Neural cell (in vitro differentiated cells): ENCODE measurements at regions not wholly inside any gene's neighbourhood (a gene's known extent, or its start where the extent isn't known, plus 50 kb on each side); places are given as distances from the start of the nearest gene placed in this dataset.

Experiments
- H2AFZ ChIP-seq: fragments of 200-600, 300-800 bp; sonication (generic), shearing (Covaris generic); 2 replicates; pipeline ENCODE4 v1.6.0; 2014; ENCODE audit warnings: low read depth, mild to moderate bottlenecking, antibody characterized with exemption, low read length, moderate library complexity
- H3F3A ChIP-seq: fragments of 200-600 bp; shearing (Covaris generic); 2 replicates; pipeline ENCODE4 v1.6.1; 2016; ENCODE audit warnings: mild to moderate bottlenecking, moderate library complexity, mixed read lengths, antibody characterized with exemption, low read length; ENCODE audit not compliant: insufficient read depth, poor library complexity, severe bottlenecking
- H3K27ac ChIP-seq: fragments of 200-600, 300-800 bp; sonication (generic), shearing (Covaris generic); 2 replicates; pipeline ENCODE4 v1.5.1; 2014; ENCODE audit warnings: mild to moderate bottlenecking, low read length, moderate library complexity
- H3K27me3 ChIP-seq: fragments of 300-800, 200-600 bp; sonication (generic), shearing (Covaris generic); 2 replicates; pipeline ENCODE4 v1.6.0; 2014; ENCODE audit warnings: mild to moderate bottlenecking, low read depth, low read length, moderate library complexity; ENCODE audit not compliant: insufficient read depth
- H3K36me3 ChIP-seq: fragments of 300-800, 200-600 bp; sonication (generic), shearing (Covaris generic); 2 replicates; pipeline ENCODE4 v1.5.1; 2014; ENCODE audit warnings: mild to moderate bottlenecking, antibody characterized with exemption, low read length, moderate library complexity; ENCODE audit not compliant: insufficient read depth
- H3K4me2 ChIP-seq: fragments of 300-800, 200-600 bp; sonication (generic), shearing (Covaris generic); 2 replicates; pipeline ENCODE4 v1.6.0; 2014; ENCODE audit warnings: mild to moderate bottlenecking, low read length
- H3K4me3 ChIP-seq: fragments of 300-800, 200-600 bp; sonication (generic), shearing (Covaris generic); 2 replicates; pipeline ENCODE4 v1.5.1; 2014; ENCODE audit warnings: mild to moderate bottlenecking, low read length, moderate library complexity
- H3K79me2 ChIP-seq: fragments of 200-600 bp; shearing (Covaris generic); replicated peaks from 2 replicates; pipeline ENCODE4 v1.6.0; 2014; ENCODE audit warnings: mild to moderate bottlenecking, low read length, moderate library complexity; ENCODE audit not compliant: insufficient read depth
- H3K9ac ChIP-seq: fragments of 300-800, 200-600 bp; sonication (generic), shearing (Covaris generic); 2 replicates; pipeline ENCODE4 v1.6.1; 2016; ENCODE audit warnings: mild to moderate bottlenecking, low read length, mixed read lengths
- H3K9me2 ChIP-seq: fragments of 200-600 bp; shearing (Covaris generic); 2 replicates; pipeline ENCODE4 v1.6.1; 2016; ENCODE audit warnings: mild to moderate bottlenecking, low read length, mixed read lengths; ENCODE audit not compliant: insufficient read depth
- H3K9me3 ChIP-seq: fragments of 200-600, 300-800 bp; sonication (generic), shearing (Covaris generic); 2 replicates; pipeline ENCODE4 v1.6.1; 2016; ENCODE audit warnings: mild to moderate bottlenecking, mixed run types, low read length, moderate library complexity, mixed read lengths
- H4K20me1 ChIP-seq: fragments of 200-600 bp; shearing (Covaris generic); 2 replicates; pipeline ENCODE4 v1.6.1; 2016; ENCODE audit warnings: mild to moderate bottlenecking, mixed run types; ENCODE audit not compliant: insufficient read depth
- EP300 ChIP-seq: fragments of 450-650 bp; conservative IDR thresholded peaks from 2 replicates; pipeline ENCODE4 v1.6.1; 2014; ENCODE audit warnings: antibody characterized with exemption, mild to moderate bottlenecking, moderate library complexity; ENCODE audit not compliant: poor library complexity, severe bottlenecking
- EZH2 ChIP-seq: fragments of 200-600, 300-800 bp; shearing (Covaris generic), sonication (generic); IDR thresholded peaks from 2 replicates; pipeline ENCODE4 v1.6.1; 2014; ENCODE audit warnings: antibody characterized with exemption, low read length, borderline replicate concordance, mild to moderate bottlenecking; ENCODE audit not compliant: insufficient read depth, poor library complexity, severe bottlenecking
- MXI1 ChIP-seq: fragments of 450-650 bp; conservative IDR thresholded peaks from 2 replicates; pipeline ENCODE4 v1.6.1; 2014; ENCODE audit warnings: antibody characterized with exemption, mild to moderate bottlenecking; ENCODE audit not compliant: poor library complexity, severe bottlenecking
- POLR2AphosphoS5 ChIP-seq: IDR thresholded peaks from 2 replicates; pipeline ENCODE4 v1.6.1; 2012
- RAD21 ChIP-seq: fragments of 450-650 bp; conservative IDR thresholded peaks from 2 replicates; pipeline ENCODE4 v1.6.1; 2014; ENCODE audit warnings: antibody characterized with exemption, mild to moderate bottlenecking, moderate library complexity
- SMC3 ChIP-seq: fragments of 450-650 bp; conservative IDR thresholded peaks from 2 replicates; pipeline ENCODE4 v1.6.1; 2014; ENCODE audit warnings: antibody characterized with exemption, mild to moderate bottlenecking, moderate library complexity; ENCODE audit not compliant: poor library complexity
- TAF1 ChIP-seq: IDR thresholded peaks from 2 replicates; pipeline ENCODE4 v1.6.1; 2012; ENCODE audit warnings: low read depth
- TF ChIP-seq, protein P1 (sequence below): fragments of 450-650 bp; IDR thresholded peaks from 2 replicates; pipeline ENCODE4 v1.5.1; 2014; ENCODE audit warnings: antibody characterized with exemption, mild to moderate bottlenecking, moderate library complexity; ENCODE audit not compliant: poor library complexity, severe bottlenecking
- TF ChIP-seq, protein P2 (sequence below): IDR thresholded peaks from 2 replicates; pipeline ENCODE4 v1.6.1; 2012; ENCODE audit warnings: borderline replicate concordance

DNA sequence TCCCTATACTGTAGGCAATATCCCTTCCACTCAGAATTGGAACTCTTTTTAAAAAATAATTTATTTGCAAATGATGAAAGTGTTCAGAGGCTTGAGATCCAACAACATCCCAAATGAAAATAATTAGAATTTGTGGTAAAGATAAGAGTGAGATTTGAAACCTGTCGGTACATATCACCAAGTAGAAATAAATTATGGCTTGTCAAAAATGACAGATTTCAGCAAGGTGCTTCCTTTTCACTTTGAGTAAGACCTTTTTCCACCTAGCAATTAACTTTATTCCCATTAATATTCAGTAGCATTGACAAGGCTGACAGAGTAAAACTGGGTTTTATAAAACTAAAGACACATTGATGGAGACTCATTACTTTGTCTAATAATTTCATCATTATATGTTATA, 107.7 kb upstream of the PRKD1 start:
- no peaks in the 10 kb centered on the region for H4K20me1 ChIP-seq
- no peak overlapping the region for H2AFZ ChIP-seq
- H3K79me2 ChIP-seq = no peaks in the 10 kb centered on the region
- H3F3A ChIP-seq = peaks cover 6% of the 10 kb centered on the region
- peak overlapping the region; percentile 9 for H3K4me2 ChIP-seq
- H3K9ac ChIP-seq = no peak overlapping the region
- no peaks in the 10 kb centered on the region for H3K9me2 ChIP-seq
- no peaks in the 10 kb centered on the region for H3K36me3 ChIP-seq
- H3K27ac ChIP-seq = peak overlapping the region; percentile 72
- H3K9me3 ChIP-seq = no peaks in the 10 kb centered on the region
- peak overlapping the region; percentile 1 for H3K4me3 ChIP-seq
- no peaks in the 10 kb centered on the region for H3K27me3 ChIP-seq
- TF ChIP-seq EZH2 (no peak), POLR2AphosphoS5 (peak; percentile 35), EP300 (peak; percentile 92)

DNA sequence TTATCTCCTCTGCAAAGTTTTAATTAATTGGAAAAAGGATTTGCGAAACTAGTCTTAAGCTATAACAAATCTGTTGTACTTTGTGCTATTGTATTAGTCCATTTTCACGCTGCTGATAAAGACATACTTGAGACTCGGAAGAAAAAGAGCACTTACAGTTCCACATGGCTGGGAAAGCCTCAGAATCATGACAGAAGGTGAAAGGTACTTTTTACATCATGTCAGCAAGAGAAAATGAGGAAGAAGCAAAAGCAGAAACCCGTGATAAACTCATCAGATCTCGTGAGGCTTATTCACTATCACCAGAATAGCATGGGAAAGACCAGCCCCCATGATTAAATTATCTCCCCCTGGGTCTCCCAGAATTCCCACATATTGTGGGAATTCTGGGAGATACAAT, 118.1 kb upstream of the PRKD1 start:
- TF ChIP-seq, protein P1, sequence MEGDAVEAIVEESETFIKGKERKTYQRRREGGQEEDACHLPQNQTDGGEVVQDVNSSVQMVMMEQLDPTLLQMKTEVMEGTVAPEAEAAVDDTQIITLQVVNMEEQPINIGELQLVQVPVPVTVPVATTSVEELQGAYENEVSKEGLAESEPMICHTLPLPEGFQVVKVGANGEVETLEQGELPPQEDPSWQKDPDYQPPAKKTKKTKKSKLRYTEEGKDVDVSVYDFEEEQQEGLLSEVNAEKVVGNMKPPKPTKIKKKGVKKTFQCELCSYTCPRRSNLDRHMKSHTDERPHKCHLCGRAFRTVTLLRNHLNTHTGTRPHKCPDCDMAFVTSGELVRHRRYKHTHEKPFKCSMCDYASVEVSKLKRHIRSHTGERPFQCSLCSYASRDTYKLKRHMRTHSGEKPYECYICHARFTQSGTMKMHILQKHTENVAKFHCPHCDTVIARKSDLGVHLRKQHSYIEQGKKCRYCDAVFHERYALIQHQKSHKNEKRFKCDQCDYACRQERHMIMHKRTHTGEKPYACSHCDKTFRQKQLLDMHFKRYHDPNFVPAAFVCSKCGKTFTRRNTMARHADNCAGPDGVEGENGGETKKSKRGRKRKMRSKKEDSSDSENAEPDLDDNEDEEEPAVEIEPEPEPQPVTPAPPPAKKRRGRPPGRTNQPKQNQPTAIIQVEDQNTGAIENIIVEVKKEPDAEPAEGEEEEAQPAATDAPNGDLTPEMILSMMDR = no peak
- TF ChIP-seq RAD21 (no peak), MXI1 (no peak), EZH2 (no peak), EP300 (no peak), SMC3 (no peak), POLR2AphosphoS5 (no peak), TAF1 (no peak)
- TF ChIP-seq, protein P2, sequence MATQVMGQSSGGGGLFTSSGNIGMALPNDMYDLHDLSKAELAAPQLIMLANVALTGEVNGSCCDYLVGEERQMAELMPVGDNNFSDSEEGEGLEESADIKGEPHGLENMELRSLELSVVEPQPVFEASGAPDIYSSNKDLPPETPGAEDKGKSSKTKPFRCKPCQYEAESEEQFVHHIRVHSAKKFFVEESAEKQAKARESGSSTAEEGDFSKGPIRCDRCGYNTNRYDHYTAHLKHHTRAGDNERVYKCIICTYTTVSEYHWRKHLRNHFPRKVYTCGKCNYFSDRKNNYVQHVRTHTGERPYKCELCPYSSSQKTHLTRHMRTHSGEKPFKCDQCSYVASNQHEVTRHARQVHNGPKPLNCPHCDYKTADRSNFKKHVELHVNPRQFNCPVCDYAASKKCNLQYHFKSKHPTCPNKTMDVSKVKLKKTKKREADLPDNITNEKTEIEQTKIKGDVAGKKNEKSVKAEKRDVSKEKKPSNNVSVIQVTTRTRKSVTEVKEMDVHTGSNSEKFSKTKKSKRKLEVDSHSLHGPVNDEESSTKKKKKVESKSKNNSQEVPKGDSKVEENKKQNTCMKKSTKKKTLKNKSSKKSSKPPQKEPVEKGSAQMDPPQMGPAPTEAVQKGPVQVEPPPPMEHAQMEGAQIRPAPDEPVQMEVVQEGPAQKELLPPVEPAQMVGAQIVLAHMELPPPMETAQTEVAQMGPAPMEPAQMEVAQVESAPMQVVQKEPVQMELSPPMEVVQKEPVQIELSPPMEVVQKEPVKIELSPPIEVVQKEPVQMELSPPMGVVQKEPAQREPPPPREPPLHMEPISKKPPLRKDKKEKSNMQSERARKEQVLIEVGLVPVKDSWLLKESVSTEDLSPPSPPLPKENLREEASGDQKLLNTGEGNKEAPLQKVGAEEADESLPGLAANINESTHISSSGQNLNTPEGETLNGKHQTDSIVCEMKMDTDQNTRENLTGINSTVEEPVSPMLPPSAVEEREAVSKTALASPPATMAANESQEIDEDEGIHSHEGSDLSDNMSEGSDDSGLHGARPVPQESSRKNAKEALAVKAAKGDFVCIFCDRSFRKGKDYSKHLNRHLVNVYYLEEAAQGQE = no peak
- Histone ChIP-seq H3K36me3 (no peaks in the 10 kb centered on the region), H3K27me3 (no peaks in the 10 kb centered on the region), H3K79me2 (no peaks in the 10 kb centered on the region), H4K20me1 (no peaks in the 10 kb centered on the region), H3F3A (no peaks in the 10 kb centered on the region), H3K9me3 (no peaks in the 10 kb centered on the region), H2AFZ (no peak overlapping the region), H3K4me3 (no peak overlapping the region), H3K27ac (no peak overlapping the region), H3K4me2 (no peak overlapping the region), H3K9ac (no peak overlapping the region), H3K9me2 (no peaks in the 10 kb centered on the region)

DNA sequence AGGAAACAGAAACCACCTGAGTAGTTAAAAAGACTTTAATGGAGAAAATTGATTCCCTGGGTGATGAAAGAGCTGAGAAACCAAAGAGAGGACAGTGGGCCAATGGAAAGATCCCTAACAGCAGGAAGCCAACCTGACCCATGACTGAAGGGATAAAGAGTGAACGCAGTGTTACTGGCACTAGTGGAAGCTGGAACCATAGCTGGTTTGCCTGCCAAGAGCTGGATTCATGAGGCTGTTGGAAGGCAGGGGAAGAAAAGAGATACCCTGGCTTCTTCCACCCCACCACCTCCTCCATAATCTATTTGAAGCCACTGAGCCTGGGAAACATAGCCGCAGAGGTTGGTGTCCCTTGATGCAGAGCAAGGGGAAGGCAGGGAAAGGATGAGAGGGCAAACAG, 125.5 kb upstream of the PRKD1 start:
- TF ChIP-seq EP300 (no peak), RAD21 (no peak), POLR2AphosphoS5 (no peak), SMC3 (no peak), MXI1 (no peak), TAF1 (no peak), EZH2 (no peak)
- TF ChIP-seq, protein P2 = no peak
- TF ChIP-seq, protein P1 = no peak
- H3K79me2 ChIP-seq = no peaks in the 10 kb centered on the region
- no peaks in the 10 kb centered on the region for H3K9me3 ChIP-seq
- H3K4me3 ChIP-seq = no peak overlapping the region
- no peaks in the 10 kb centered on the region for H3K36me3 ChIP-seq
- H2AFZ ChIP-seq = no peak overlapping the region
- no peaks in the 10 kb centered on the region for H3F3A ChIP-seq
- H3K9me2 ChIP-seq = no peaks in the 10 kb centered on the region
- no peak overlapping the region for H3K4me2 ChIP-seq
- H3K27me3 ChIP-seq = no peaks in the 10 kb centered on the region
- no peak overlapping the region for H3K9ac ChIP-seq
- H3K27ac ChIP-seq = no peak overlapping the region
- no peaks in the 10 kb centered on the region for H4K20me1 ChIP-seq
